Neural cell (in vitro differentiated cells): ENCODE measurements at regions not wholly inside any gene's neighbourhood (a gene's known extent, or its start where the extent isn't known, plus 50 kb on each side); places are given as distances from the start of the nearest gene placed in this dataset.

Experiments used
- H2AFZ ChIP-seq: fragments of 200-600, 300-800 bp; sonication (generic), shearing (Covaris generic); 2 replicates; pipeline ENCODE4 v1.6.0; 2014; ENCODE audit warnings: low read depth, mild to moderate bottlenecking, antibody characterized with exemption, low read length, moderate library complexity
- H3F3A ChIP-seq: fragments of 200-600 bp; shearing (Covaris generic); 2 replicates; pipeline ENCODE4 v1.6.1; 2016; ENCODE audit warnings: mild to moderate bottlenecking, moderate library complexity, mixed read lengths, antibody characterized with exemption, low read length; ENCODE audit not compliant: insufficient read depth, poor library complexity, severe bottlenecking
- H3K27ac ChIP-seq: fragments of 200-600, 300-800 bp; sonication (generic), shearing (Covaris generic); 2 replicates; pipeline ENCODE4 v1.5.1; 2014; ENCODE audit warnings: mild to moderate bottlenecking, low read length, moderate library complexity
- H3K27me3 ChIP-seq: fragments of 300-800, 200-600 bp; sonication (generic), shearing (Covaris generic); 2 replicates; pipeline ENCODE4 v1.6.0; 2014; ENCODE audit warnings: mild to moderate bottlenecking, low read depth, low read length, moderate library complexity; ENCODE audit not compliant: insufficient read depth
- H3K36me3 ChIP-seq: fragments of 300-800, 200-600 bp; sonication (generic), shearing (Covaris generic); 2 replicates; pipeline ENCODE4 v1.5.1; 2014; ENCODE audit warnings: mild to moderate bottlenecking, antibody characterized with exemption, low read length, moderate library complexity; ENCODE audit not compliant: insufficient read depth
- H3K4me2 ChIP-seq: fragments of 300-800, 200-600 bp; sonication (generic), shearing (Covaris generic); 2 replicates; pipeline ENCODE4 v1.6.0; 2014; ENCODE audit warnings: mild to moderate bottlenecking, low read length
- H3K4me3 ChIP-seq: fragments of 300-800, 200-600 bp; sonication (generic), shearing (Covaris generic); 2 replicates; pipeline ENCODE4 v1.5.1; 2014; ENCODE audit warnings: mild to moderate bottlenecking, low read length, moderate library complexity
- H3K79me2 ChIP-seq: fragments of 200-600 bp; shearing (Covaris generic); replicated peaks from 2 replicates; pipeline ENCODE4 v1.6.0; 2014; ENCODE audit warnings: mild to moderate bottlenecking, low read length, moderate library complexity; ENCODE audit not compliant: insufficient read depth
- H3K9ac ChIP-seq: fragments of 300-800, 200-600 bp; sonication (generic), shearing (Covaris generic); 2 replicates; pipeline ENCODE4 v1.6.1; 2016; ENCODE audit warnings: mild to moderate bottlenecking, low read length, mixed read lengths
- H3K9me2 ChIP-seq: fragments of 200-600 bp; shearing (Covaris generic); 2 replicates; pipeline ENCODE4 v1.6.1; 2016; ENCODE audit warnings: mild to moderate bottlenecking, low read length, mixed read lengths; ENCODE audit not compliant: insufficient read depth
- H3K9me3 ChIP-seq: fragments of 200-600, 300-800 bp; sonication (generic), shearing (Covaris generic); 2 replicates; pipeline ENCODE4 v1.6.1; 2016; ENCODE audit warnings: mild to moderate bottlenecking, mixed run types, low read length, moderate library complexity, mixed read lengths
- H4K20me1 ChIP-seq: fragments of 200-600 bp; shearing (Covaris generic); 2 replicates; pipeline ENCODE4 v1.6.1; 2016; ENCODE audit warnings: mild to moderate bottlenecking, mixed run types; ENCODE audit not compliant: insufficient read depth
- EP300 ChIP-seq: fragments of 450-650 bp; conservative IDR thresholded peaks from 2 replicates; pipeline ENCODE4 v1.6.1; 2014; ENCODE audit warnings: antibody characterized with exemption, mild to moderate bottlenecking, moderate library complexity; ENCODE audit not compliant: poor library complexity, severe bottlenecking
- EZH2 ChIP-seq: fragments of 200-600, 300-800 bp; shearing (Covaris generic), sonication (generic); IDR thresholded peaks from 2 replicates; pipeline ENCODE4 v1.6.1; 2014; ENCODE audit warnings: antibody characterized with exemption, low read length, borderline replicate concordance, mild to moderate bottlenecking; ENCODE audit not compliant: insufficient read depth, poor library complexity, severe bottlenecking
- MXI1 ChIP-seq: fragments of 450-650 bp; conservative IDR thresholded peaks from 2 replicates; pipeline ENCODE4 v1.6.1; 2014; ENCODE audit warnings: antibody characterized with exemption, mild to moderate bottlenecking; ENCODE audit not compliant: poor library complexity, severe bottlenecking
- POLR2AphosphoS5 ChIP-seq: IDR thresholded peaks from 2 replicates; pipeline ENCODE4 v1.6.1; 2012
- RAD21 ChIP-seq: fragments of 450-650 bp; conservative IDR thresholded peaks from 2 replicates; pipeline ENCODE4 v1.6.1; 2014; ENCODE audit warnings: antibody characterized with exemption, mild to moderate bottlenecking, moderate library complexity
- SMC3 ChIP-seq: fragments of 450-650 bp; conservative IDR thresholded peaks from 2 replicates; pipeline ENCODE4 v1.6.1; 2014; ENCODE audit warnings: antibody characterized with exemption, mild to moderate bottlenecking, moderate library complexity; ENCODE audit not compliant: poor library complexity
- TAF1 ChIP-seq: IDR thresholded peaks from 2 replicates; pipeline ENCODE4 v1.6.1; 2012; ENCODE audit warnings: low read depth
- TF ChIP-seq, protein P1 (sequence below): IDR thresholded peaks from 2 replicates; pipeline ENCODE4 v1.6.1; 2012; ENCODE audit warnings: borderline replicate concordance
- TF ChIP-seq, protein P2 (sequence below): fragments of 450-650 bp; IDR thresholded peaks from 2 replicates; pipeline ENCODE4 v1.5.1; 2014; ENCODE audit warnings: antibody characterized with exemption, mild to moderate bottlenecking, moderate library complexity; ENCODE audit not compliant: poor library complexity, severe bottlenecking

DNA sequence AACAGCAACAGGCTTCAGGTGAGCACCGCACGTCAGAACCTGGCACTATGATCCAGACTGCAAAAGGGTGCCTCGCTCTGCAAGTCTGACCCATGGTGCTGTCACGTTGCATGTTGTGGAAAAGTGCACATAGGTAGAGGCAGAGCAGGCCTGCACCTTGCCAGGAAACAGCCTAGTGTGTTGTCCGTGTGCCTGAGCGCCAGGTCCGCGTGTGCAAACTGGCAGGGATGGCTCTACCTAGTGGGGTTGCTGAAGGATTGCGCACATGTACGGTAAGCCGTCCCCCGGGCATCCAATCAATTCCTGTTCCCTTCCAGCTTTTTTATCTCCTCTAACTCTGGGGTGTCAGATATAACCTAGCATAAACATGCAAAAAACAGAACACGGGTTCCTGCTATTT is 219.5 kb downstream of the NXNL2 start:
- no peaks in the 10 kb centered on the region for H4K20me1 ChIP-seq
- H3K9me2 ChIP-seq, result no peaks in the 10 kb centered on the region
- no peak overlapping the region for H3K27ac ChIP-seq
- H3K27me3 ChIP-seq, result no peaks in the 10 kb centered on the region
- no peaks in the 10 kb centered on the region for H3K79me2 ChIP-seq
- H3K4me2 ChIP-seq, result no peak overlapping the region
- no peaks in the 10 kb centered on the region for H3K9me3 ChIP-seq
- no peaks in the 10 kb centered on the region for H3K36me3 ChIP-seq
- no peak overlapping the region for H3K9ac ChIP-seq
- no peaks in the 10 kb centered on the region for H3F3A ChIP-seq
- no peak overlapping the region for H2AFZ ChIP-seq
- no peak for TF ChIP-seq EP300
- TF ChIP-seq SMC3, result no peak
- TF ChIP-seq, protein P1, sequence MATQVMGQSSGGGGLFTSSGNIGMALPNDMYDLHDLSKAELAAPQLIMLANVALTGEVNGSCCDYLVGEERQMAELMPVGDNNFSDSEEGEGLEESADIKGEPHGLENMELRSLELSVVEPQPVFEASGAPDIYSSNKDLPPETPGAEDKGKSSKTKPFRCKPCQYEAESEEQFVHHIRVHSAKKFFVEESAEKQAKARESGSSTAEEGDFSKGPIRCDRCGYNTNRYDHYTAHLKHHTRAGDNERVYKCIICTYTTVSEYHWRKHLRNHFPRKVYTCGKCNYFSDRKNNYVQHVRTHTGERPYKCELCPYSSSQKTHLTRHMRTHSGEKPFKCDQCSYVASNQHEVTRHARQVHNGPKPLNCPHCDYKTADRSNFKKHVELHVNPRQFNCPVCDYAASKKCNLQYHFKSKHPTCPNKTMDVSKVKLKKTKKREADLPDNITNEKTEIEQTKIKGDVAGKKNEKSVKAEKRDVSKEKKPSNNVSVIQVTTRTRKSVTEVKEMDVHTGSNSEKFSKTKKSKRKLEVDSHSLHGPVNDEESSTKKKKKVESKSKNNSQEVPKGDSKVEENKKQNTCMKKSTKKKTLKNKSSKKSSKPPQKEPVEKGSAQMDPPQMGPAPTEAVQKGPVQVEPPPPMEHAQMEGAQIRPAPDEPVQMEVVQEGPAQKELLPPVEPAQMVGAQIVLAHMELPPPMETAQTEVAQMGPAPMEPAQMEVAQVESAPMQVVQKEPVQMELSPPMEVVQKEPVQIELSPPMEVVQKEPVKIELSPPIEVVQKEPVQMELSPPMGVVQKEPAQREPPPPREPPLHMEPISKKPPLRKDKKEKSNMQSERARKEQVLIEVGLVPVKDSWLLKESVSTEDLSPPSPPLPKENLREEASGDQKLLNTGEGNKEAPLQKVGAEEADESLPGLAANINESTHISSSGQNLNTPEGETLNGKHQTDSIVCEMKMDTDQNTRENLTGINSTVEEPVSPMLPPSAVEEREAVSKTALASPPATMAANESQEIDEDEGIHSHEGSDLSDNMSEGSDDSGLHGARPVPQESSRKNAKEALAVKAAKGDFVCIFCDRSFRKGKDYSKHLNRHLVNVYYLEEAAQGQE, result no peak
- no peak for TF ChIP-seq RAD21
- TF ChIP-seq, protein P2, sequence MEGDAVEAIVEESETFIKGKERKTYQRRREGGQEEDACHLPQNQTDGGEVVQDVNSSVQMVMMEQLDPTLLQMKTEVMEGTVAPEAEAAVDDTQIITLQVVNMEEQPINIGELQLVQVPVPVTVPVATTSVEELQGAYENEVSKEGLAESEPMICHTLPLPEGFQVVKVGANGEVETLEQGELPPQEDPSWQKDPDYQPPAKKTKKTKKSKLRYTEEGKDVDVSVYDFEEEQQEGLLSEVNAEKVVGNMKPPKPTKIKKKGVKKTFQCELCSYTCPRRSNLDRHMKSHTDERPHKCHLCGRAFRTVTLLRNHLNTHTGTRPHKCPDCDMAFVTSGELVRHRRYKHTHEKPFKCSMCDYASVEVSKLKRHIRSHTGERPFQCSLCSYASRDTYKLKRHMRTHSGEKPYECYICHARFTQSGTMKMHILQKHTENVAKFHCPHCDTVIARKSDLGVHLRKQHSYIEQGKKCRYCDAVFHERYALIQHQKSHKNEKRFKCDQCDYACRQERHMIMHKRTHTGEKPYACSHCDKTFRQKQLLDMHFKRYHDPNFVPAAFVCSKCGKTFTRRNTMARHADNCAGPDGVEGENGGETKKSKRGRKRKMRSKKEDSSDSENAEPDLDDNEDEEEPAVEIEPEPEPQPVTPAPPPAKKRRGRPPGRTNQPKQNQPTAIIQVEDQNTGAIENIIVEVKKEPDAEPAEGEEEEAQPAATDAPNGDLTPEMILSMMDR, result no peak
- TF ChIP-seq EZH2, result no peak
- TF ChIP-seq TAF1, result no peak
- TF ChIP-seq MXI1, result no peak
- TF ChIP-seq POLR2AphosphoS5, result no peak
- no peak overlapping the region for H3K4me3 ChIP-seq

DNA sequence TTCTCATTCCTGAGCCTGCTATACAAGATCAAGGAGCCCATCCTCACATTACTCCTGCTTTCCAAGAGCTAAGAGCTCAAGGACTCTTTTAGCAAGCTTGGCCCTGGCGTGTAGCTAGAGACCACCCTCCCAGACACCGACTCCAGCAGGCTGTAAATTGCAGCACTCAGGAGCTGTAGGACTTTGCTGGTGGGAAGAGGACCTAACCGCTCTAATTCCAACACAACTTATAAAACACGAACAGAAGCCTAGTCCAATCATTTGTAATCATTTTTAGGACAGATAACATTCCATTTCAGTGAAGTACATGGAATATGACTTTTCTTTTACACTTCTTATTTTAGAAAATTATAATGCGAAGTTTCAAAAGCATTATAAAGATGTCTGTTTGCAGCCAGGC is 219.9 kb downstream of the NXNL2 start:
- no peak overlapping the region for H2AFZ ChIP-seq
- no peaks in the 10 kb centered on the region for H3K79me2 ChIP-seq
- H3K27ac ChIP-seq, result no peak overlapping the region
- TF ChIP-seq RAD21 (no peak), EZH2 (no peak), MXI1 (no peak), EP300 (no peak), SMC3 (no peak), TAF1 (no peak), POLR2AphosphoS5 (no peak)
- TF ChIP-seq, protein P1, result no peak
- TF ChIP-seq, protein P2, result no peak
- no peaks in the 10 kb centered on the region for H3K27me3 ChIP-seq
- H4K20me1 ChIP-seq, result no peaks in the 10 kb centered on the region
- no peak overlapping the region for H3K9ac ChIP-seq
- no peaks in the 10 kb centered on the region for H3K9me3 ChIP-seq
- H3K4me2 ChIP-seq, result no peak overlapping the region
- H3F3A ChIP-seq, result no peaks in the 10 kb centered on the region
- no peaks in the 10 kb centered on the region for H3K36me3 ChIP-seq
- H3K9me2 ChIP-seq, result no peaks in the 10 kb centered on the region
- no peak overlapping the region for H3K4me3 ChIP-seq
